ENCODE measurements at regions not wholly inside any gene's neighbourhood (a gene's known extent, or its start where the extent isn't known, plus 50 kb on each side); places are given as distances from the start of the nearest gene placed in this dataset.
"Not testable (repeated sequence)": the region's sequence is repeated elsewhere in the genome, so short reads cannot be mapped to it uniquely, and the experiment has no call there.

GRCh38 chr1:163596106-163596505 is 274.4 kb downstream of the NUF2 start:
- H3K9me3 ChIP-seq (replicated peaks); H3K27me3 ChIP-seq (ENCODE audit: low read depth); H3K27ac ChIP-seq (replicated peaks); H3K4me1 ChIP-seq; H3K36me3 ChIP-seq; H3K4me3 ChIP-seq; intact Hi-C loops (cut with micrococcal nuclease); DNase-seq: not testable (repeated sequence)

GRCh38 chr1:163596541-163597258 is 274.9 kb downstream of the NUF2 start:
- DNase-seq: no peak
- H3K27ac ChIP-seq (replicated peaks): no peak overlapping the region
- no peaks in the 10 kb centered on the region for H3K36me3 ChIP-seq
- no peak overlapping the region for H3K4me3 ChIP-seq
- TF ChIP-seq, protein P1, sequence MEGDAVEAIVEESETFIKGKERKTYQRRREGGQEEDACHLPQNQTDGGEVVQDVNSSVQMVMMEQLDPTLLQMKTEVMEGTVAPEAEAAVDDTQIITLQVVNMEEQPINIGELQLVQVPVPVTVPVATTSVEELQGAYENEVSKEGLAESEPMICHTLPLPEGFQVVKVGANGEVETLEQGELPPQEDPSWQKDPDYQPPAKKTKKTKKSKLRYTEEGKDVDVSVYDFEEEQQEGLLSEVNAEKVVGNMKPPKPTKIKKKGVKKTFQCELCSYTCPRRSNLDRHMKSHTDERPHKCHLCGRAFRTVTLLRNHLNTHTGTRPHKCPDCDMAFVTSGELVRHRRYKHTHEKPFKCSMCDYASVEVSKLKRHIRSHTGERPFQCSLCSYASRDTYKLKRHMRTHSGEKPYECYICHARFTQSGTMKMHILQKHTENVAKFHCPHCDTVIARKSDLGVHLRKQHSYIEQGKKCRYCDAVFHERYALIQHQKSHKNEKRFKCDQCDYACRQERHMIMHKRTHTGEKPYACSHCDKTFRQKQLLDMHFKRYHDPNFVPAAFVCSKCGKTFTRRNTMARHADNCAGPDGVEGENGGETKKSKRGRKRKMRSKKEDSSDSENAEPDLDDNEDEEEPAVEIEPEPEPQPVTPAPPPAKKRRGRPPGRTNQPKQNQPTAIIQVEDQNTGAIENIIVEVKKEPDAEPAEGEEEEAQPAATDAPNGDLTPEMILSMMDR (IDR thresholded peaks at IDR 0.05; ENCODE audit: borderline replicate concordance): no peak
- no peaks in the 10 kb centered on the region for H3K27me3 ChIP-seq (ENCODE audit: low read depth)
- H3K9me3 ChIP-seq (replicated peaks): no peaks in the 10 kb centered on the region
- intact Hi-C loops (cut with micrococcal nuclease): no loop called here
- no peaks in the 10 kb centered on the region for H3K4me1 ChIP-seq

DNA sequence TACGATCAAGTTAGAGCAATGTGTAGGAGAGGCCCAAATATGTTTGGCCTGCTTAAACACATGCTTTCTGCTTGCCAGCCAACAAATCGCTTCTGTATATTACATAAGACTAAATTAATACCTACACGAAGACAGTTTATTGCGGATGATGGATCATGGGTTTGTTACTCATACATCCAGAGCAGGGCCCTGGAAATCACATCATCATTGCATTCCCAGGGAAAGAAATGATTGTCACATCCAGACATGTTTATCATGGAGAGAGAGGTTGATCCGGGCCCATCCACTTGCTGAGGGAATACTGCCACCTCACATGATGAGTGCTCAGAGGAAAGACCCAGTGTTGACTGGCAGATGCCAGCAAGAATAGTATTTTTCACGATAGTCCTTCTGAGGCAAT is 282.6 kb downstream of the NUF2 start:
- H3K36me3 ChIP-seq: no peaks in the 10 kb centered on the region

GRCh38 chr1:163604896-163605295 is 283.1 kb downstream of the NUF2 start:
- Histone ChIP-seq H3K36me3 (no peaks in the 10 kb centered on the region), H3K9me3 (replicated peaks) (no peaks in the 10 kb centered on the region), H3K27ac (replicated peaks) (no peak overlapping the region), H3K4me3 (no peak overlapping the region), H3K4me1 (no peaks in the 10 kb centered on the region), H3K27me3 (ENCODE audit: low read depth) (no peaks in the 10 kb centered on the region)
- DNase-seq: no peak
- TF ChIP-seq, protein P1 (IDR thresholded peaks at IDR 0.05; ENCODE audit: borderline replicate concordance): no peak
- intact Hi-C loops (cut with micrococcal nuclease): no loop called here

More for the DNA sequence above, 282.6 kb downstream of the NUF2 start:
- no peak for DNase-seq
- Histone ChIP-seq H3K4me3 (no peak overlapping the region), H3K27ac (replicated peaks) (no peak overlapping the region), H3K9me3 (replicated peaks) (no peaks in the 10 kb centered on the region), H3K27me3 (ENCODE audit: low read depth) (no peaks in the 10 kb centered on the region), H3K4me1 (no peaks in the 10 kb centered on the region)
- intact Hi-C loops (cut with micrococcal nuclease): no loop called here
- TF ChIP-seq, protein P1 (IDR thresholded peaks at IDR 0.05; ENCODE audit: borderline replicate concordance): no peak

- Histone ChIP-seq H3K27me3 (ENCODE audit: low read depth) (no peaks in the 10 kb centered on the region), H3K36me3 (no peaks in the 10 kb centered on the region), H3K27ac (replicated peaks) (no peak overlapping the region), H3K4me1 (no peaks in the 10 kb centered on the region), H3K4me3 (no peak overlapping the region), H3K9me3 (replicated peaks) (no peaks in the 10 kb centered on the region)
- intact Hi-C loops (cut with micrococcal nuclease): no loop called here
- TF ChIP-seq, protein P1 (IDR thresholded peaks at IDR 0.05; ENCODE audit: borderline replicate concordance): no peak
- no peak for DNase-seq
These were observed 287.2 kb downstream of the NUF2 start for GRCh38 chr1:163608979-163609378.

GRCh38 chr1:163609858-163610257 is 288.1 kb downstream of the NUF2 start:
- no peaks in the 10 kb centered on the region for H3K36me3 ChIP-seq
- TF ChIP-seq, protein P1 (IDR thresholded peaks at IDR 0.05; ENCODE audit: borderline replicate concordance): no peak
- no peaks in the 10 kb centered on the region for H3K4me1 ChIP-seq
- no peaks in the 10 kb centered on the region for H3K27me3 ChIP-seq (ENCODE audit: low read depth)
- no peak overlapping the region for H3K4me3 ChIP-seq
- no peaks in the 10 kb centered on the region for H3K9me3 ChIP-seq (replicated peaks)
- H3K27ac ChIP-seq (replicated peaks): no peak overlapping the region
- intact Hi-C loops (cut with micrococcal nuclease): no loop called here
- DNase-seq: no peak
